ENCODE measurements at regions not wholly inside any gene's neighbourhood (a gene's known extent, or its start where the extent isn't known, plus 50 kb on each side); places are given as distances from the start of the nearest gene placed in this dataset.
"Not testable (repeated sequence)": the region's sequence is repeated elsewhere in the genome, so short reads cannot be mapped to it uniquely, and the experiment has no call there.

DNA sequence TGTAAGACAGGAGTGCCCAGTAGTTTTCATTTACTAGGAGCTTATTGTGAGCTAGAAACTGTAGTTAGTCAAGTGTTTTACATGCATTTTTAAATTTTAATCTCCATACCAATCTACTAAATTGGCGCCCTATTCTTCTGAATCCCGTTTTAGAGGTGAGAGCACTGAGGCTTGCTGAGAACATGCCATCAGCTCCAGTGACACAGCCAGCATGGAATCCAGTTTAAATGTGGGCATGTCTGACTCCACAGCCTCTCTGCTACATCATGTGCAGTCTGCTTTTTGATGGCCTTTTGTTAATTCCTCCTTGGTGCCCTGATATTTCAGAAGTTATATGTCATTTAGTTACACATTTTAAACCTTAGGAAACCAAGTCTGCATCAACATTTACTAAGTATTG lies 325.4 kb downstream of the DLEU7 start:
- DNase-seq (ENCODE audit: low spot score): no peak

DNA sequence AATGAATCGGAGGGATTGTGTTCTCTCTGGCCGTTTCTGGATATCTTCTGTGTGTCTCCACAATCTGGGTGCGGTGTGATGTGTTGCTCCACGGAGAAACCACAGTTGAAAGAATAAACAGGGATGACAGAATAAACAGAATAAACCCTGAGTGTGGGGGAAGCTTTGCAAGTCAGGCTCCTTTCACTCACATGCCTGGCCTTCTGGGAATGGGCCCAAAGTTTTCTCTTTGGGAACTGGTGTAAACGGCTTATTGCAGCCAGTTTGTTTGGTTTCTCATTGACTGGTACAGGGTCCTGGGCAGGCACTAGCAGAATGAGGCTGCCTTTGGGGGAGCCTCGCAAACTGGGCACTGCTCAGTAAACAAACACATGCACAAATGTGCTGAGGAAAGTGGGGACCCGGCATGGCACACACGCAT lies 324.7 kb downstream of the DLEU7 start:
- no peak for DNase-seq (ENCODE audit: low spot score)

DNA sequence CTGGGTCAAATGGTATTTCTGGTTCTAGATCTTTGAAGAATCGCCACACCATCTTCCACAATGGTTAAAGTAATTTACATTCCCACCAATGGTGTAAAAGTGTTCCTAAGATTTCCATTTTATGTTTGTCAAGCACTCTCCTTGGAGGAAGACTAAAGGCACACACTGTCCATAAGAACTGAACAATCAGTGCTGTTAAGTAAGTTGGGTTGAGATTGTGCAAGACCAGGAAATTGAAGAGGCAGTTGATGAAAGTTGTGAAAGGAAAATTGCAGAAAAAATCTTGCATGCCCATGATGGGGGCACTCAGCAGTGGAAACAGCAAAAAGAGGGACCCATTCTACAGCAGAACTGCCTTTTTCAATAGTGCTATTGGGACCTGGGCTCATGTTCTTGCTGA lies 323.6 kb downstream of the DLEU7 start:
- DNase-seq (ENCODE audit: low spot score): no peak

DNA sequence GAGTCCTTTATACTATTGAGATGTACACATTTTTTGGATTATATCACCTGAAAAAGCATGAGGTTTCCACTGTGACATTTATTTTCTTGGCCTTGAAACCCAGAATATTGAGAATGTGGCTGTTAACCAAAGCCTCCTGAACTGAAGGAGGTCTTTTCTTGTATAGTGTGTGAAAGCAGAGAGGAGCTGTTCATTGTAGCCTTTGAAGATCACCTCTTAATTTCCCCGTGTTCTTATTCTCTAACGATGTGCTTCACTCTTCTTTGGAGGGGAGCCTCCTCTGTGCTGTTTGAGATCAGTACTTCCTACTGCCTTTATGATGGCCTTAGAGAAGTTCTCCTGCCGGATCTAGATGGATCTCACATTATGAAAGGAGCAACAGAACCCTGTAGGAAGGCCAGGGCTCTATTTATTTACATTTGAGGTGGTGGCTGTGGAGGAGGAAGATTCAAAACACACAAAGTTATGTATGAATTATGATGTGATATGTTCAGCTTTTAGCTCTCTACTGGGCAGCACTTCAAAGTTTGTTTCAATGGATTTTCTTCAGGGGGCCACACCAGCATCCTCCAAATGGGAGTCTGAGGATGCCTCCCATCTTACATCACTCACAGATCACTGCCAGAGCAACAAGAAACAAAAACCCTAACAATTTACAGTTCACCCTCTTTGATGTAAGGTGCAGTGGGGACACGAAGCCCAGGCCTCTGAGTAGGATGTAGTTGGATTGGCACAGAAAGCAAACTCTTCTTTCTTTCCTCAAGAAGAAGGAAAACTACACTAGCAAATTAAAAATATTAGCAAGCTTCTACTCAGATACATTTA lies 322.3 kb downstream of the DLEU7 start:
- no peak for DNase-seq (ENCODE audit: low spot score)

DNA sequence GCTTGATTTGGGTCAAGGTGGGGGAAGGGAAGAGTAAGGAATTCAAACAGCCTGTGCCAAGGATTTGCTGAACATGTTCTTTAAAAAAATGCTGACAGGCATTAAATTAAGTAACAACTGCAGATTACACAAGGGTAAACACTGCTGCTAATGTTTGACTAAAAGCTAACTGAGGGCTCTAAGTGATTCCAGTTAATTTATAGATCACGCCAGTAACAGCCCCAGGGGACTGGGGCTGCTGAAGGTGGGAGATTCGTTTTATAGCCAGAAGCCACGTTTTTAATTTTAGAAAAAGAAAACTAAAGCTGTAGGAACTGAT lies 321.7 kb downstream of the DLEU7 start:
- no peak for DNase-seq (ENCODE audit: low spot score)

DNA sequence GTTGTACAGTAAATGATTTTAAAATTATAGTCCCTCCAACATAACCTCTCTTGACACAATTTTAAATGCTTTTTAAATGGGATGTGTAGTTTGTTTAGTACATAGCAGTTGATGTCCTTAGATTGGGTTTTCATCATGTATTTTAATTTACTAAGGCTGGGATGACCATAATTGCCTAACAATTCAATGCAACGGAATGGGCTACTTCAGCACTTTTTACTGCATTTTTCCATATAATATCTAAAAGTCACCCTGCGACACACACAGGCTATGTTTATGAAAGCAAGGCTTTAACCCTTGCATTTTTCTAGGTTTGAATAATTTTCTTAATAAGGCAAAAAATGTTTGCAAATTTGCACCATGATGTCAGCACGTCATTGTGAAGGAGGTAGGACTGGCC lies 321.0 kb downstream of the DLEU7 start:
- DNase-seq (ENCODE audit: low spot score): no peak

DNA sequence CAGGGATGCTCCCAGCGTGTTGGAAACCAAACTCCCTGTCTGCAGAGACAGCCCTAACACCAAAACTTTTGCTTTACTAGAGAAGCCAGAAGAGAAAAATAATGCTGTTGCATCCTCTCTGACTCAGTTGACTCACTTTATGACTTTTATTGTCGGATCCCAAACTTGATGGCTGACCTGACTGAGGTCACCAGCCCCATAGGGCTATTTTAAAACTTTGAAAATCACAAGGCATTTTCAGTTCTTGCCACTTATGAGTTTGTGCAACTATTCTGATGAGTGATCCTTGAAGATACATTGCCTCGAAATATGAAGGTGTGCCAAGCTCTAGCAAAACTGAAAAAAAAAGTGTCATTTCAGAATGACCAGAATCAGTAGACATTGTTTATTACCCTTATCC lies 320.2 kb downstream of the DLEU7 start:
- DNase-seq (ENCODE audit: low spot score): no peak

DNA sequence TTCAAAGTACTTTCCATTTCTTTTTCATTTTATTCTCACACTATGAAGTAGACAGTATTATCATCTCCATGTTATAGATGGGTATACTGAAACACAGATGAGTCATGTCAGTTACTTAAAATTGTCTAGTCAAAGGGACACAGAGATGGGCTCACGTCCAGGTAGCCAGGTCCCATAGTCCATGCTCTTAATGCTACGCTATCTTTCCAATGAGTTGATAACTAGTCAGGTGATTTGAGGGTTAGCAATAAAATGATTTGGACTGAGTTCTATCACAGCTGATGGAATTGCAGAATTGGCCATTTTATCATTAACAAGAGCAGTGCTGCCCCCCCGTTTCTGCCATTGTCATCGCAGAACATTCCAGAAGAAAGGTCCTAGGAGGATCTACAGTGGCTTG lies 318.9 kb downstream of the DLEU7 start:
- no peak for DNase-seq (ENCODE audit: low spot score)

DNA sequence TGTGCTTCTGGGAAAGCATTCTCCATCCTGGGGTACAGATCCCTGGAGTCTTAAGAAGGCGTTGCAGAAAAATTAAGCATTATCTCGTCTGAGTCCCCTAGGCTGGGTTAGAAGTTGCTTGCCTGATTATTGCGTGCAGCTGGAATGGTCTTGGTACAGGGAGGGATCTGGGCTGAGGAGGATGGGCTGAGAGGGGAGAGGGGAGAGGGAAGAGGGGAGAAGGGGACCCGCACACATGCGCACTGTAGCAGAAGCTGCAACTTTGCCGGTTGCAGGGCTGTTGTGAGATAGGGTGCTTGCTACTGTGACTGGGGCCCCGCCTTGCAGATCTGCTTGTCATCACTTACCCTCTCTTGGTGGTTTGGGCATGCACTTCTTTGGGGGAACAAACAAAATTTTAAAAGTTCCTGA lies 316.8 kb downstream of the DLEU7 start:
- DNase-seq (ENCODE audit: low spot score): no peak

DNA sequence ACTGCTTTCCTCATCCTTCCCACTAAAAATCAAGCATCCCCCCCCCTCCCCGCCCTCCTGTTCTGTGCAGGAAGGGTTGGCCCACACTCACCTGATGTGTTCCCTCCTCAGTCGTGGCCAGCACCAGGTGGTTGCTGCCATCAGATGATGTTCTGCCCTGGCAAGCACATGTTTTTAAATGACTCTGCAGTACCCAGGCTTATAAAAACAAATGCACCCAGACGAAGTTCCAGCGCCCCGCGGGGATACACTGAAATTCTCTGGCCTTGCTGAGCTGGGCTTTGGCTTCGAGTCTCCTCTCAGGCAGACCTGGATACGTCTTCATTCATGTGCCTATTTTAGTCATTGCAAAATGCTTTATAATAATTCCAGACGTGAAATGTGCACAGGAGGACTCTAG lies 316.3 kb downstream of the DLEU7 start:
- DNase-seq (ENCODE audit: low spot score): no peak

DNA sequence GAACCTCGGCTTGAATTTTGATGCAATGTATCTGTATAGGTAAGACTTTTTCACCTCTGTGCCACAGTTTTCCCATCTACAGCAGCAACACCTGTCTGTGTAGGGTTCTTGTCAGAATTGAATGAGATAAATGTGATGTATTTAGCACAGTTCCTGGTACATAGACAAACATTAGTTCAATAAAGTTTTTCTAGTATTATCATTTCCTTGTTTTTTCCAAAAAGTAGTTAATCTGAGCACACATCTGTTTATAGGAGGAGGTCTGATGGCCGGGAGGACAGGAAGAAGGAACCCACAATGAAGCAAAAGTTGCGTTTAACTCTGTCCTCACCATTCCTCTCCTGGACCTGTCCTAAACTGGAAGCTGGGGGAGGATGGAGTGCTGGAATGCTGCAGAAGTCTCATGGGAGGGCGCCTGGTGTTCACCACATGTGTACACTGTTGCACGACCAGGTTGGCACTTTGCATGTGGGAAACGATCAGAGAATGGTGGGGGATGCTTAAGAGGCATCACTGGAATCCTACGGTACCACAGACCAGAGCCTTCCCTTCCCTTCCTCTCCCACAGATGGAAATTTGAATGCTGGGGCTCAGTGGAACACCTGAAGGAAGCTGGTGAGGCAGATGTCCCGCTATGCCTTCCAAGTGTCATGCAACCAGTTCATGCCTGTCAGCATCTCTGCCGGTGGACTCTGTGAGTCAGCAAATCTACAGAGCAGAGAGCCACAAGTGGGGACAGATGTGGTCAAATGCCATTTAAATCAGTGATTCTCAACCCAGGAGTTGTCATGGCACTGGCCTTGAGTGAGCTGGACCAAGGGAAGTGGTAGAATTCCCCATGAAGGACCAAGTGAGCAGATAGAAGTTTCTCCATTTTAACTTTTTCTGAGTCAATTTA lies 315.6 kb downstream of the DLEU7 start:
- no peak for DNase-seq (ENCODE audit: low spot score)

DNA sequence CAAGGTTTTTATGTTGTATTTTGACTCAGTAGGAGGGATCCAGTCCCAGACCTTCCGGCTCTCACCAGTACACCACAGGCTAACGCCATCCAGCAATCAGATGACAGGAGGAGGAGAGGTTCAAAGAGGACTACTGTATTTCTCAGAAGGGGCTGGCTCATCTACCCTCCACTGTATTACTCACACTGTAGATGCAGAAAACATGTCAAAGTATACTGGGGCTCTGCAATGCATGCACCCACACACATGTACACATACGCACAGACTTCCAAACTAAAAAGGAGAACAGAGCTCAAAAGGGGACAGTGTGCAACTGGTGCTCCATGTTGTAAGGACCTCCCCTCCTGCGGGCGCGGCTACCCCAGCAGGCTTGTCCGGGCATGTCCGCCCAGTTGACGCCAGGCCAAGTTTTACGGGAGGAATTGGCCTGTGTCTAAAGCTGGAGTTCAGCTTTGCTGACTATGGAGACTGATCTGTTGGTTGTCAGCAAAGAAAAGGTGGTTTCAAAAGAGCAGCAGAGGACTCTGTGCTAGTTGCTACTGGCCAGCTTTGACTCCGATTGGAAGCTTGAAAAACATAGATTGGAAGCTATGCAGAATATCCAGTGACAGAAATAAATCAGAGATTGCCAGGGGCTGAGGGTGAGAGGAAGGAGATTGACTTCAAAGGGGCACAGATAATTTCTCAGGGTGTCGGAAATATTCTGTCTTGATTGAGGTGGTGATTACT lies 314.2 kb downstream of the DLEU7 start:
- DNase-seq (ENCODE audit: low spot score): peak; percentile 92

DNA sequence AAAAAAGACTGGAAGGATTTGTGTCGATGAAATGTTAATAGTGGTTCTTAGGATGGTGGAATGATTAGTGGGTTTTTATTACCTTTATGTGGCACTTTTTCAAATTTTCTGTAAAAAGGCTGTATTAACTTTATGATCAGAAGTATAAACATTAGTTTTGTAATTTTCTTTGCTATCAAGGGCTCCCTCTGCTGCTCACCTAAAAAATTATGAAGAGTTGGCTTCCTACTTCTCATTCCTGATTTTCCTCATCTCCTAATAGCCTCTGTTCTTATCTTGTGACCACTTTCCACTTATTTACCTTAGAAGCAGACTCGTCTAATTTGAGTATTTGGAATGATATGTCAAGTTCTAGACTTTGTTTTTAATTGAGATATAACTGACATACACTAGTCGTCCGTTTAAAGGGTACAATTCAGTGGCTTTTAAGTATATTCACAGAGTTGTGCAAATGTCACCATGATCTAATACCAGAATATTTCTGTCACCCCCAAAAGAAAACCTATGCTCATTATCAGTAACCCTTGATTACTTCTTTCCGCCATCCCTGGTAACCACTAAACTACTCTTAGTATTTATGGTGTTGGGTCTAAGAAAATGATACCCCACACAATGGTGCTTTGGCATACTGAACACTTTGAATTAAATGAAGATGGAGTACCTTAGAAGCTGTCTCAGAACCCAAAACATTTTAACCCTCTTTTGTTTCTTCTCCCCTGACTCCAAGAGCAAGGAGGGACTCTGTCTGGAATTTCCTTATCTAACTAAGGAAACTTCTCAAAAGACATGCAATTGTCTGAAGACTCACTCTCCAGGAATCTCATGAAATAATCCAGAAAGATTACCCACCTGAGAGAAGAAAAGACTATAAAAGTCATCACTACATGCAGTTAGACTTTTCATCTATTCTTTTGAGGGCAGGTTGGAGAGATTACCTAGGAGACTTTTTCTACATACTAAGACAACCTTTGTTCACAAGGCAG lies 311.3 kb downstream of the DLEU7 start:
- DNase-seq (ENCODE audit: low spot score): no peak

DNA sequence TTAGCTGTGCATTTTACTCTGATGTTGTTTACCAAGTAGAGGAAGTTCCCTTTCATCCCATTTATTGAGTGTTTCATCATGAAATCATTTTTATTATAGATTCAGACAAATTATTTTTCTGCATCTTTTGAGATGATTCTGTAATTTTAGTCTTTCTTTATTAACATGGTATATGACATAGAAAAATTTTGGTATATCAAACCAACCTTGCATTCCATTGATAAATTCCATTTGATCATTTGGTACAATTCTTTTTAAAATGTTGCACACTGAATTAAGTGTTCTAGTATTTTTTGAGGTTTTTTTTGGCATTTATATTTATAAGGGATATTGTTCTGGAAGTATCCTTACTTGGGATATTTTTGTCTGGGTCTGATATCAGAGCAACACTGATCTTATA lies 308.4 kb downstream of the DLEU7 start:
- no peak for DNase-seq (ENCODE audit: low spot score)

DNA sequence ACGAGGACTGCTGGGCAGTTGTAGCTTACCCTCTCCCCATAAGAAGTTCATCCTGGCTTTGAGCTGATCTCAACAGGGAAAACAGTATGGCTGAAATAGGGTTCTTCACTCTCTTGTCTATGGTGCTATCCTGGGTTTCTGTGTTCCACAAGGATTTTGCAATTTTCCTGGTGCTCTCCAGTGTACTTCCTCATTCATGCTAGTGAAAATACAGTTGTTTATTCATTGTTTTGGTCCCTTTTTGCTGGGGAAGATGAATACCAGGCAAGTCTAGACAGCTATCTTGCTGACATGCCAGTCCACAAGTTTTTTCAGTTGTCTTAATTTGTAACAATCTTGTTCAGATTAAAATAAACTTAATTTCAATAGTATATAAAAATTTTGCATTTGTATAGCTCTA lies 306.5 kb downstream of the DLEU7 start:
- DNase-seq (ENCODE audit: low spot score): no peak

DNA sequence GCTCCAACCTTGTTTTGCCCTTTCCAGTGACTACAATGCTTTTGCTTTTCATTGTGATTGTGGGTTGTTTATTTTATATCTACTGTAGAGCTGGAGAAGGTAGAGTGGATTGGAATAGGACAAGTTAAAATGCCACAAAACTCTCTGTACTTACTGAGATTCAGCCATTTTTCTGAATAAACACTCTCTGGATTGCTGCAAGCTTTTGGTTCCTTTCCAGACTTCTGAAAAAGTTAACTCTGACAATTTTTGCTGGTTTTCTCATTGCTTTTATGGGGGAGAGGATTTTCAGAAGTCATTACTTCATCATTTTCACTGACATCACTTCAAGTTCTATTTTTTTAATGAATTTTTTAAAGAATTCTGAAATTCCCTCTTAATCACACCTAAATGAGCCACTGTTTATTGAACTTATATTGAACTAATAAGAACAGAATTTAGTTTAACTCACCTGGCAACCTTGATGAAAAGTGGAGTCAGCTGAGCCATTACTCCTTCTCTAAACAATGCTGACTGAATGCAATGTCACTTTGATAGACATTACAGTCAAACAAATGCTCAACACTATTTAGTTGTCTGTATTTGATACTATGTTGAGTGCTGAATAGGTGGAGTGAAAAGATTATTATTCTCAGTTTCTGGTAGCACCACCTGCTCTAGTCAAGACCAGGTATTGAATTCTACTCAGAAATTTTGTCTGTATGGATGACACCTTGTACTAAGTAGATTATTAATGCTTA lies 303.5 kb downstream of the DLEU7 start:
- DNase-seq (ENCODE audit: low spot score): no peak

DNA sequence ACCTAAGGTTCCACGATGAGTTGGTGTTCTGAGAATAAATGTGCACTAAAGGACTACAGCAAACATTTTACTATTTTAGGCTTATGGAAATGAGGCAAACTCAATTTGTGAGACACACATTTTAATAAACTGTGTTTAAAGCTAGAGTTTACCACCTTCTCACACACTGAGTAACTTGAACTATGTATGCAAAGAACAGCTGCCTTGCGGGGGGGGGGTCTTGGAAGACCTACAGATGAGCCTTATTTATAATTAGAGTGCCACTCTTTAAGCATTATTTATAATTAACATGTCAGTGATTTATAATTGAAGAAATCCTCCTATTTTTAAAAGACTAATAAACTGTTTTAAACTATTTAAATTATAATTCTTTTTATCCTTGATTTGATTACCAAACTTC lies 300.4 kb downstream of the DLEU7 start:
- no peak for DNase-seq (ENCODE audit: low spot score)

DNA sequence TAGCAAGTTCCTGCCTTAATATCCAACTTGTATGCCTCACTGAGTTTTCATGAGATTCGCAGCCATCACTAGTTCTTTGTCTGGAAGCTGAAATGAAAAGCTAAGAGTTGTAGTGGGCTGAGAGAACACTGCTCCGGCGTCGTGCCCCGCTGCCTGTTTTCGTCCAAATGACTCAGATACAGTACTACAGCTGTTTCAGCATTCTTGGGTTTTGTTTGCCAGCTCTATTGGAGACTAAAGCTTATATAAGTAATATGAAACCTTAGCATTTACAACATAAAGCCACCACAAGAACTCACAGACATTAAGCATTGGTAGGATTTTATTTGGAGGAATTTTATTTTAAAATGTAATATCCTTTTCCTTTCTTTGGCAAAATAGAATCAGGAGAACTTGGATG lies 299.7 kb downstream of the DLEU7 start:
- no peak for DNase-seq (ENCODE audit: low spot score)

DNA sequence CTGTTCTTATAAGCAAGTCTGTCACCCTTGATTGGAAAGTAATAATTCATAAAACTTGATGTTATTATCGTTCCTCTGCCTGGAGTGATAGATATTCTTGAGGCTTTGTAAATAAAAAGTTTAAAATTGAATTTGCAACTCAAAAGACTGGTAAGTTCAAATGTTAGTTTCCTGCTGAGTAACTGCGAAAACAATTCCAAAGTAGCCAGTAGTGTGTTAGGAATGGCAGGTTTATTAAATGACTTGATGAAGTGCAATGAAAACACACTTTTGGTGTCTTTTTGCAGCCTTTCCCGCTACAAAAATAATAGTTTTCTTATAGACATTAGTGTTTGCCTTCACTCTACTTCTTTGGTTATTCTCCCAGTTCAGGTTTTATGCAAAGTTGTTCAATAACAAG lies 299.3 kb downstream of the DLEU7 start:
- no peak for DNase-seq (ENCODE audit: low spot score)

DNA sequence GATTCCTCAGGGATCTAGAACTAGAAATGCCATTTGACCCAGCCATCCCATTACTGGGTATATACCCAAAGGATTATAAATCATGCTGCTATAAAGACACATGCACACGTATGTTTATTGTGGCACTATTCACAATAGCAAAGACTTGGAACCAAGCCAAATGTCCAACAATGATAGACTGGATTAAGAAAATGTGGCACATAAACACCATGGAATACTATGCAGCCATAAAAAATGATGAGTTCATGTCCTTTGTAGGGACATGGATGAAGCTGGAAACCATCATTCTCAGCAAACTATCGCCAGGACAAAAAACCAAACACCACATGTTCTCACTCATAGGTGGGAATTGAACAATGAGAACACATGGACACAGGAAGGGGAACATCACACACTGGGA lies 296.3 kb downstream of the DLEU7 start:
- not testable (repeated sequence) for DNase-seq (ENCODE audit: low spot score)

Data from mesenteric fat pad (tissue), 1 donor.